Fibroblast of villous mesenchyme (primary cell): ENCODE measurements at regions not wholly inside any gene's neighbourhood (a gene's known extent, or its start where the extent isn't known, plus 50 kb on each side); places are given as distances from the start of the nearest gene placed in this dataset.
A peak's percentile ranks its signal among the peaks of the same experiment; 100 is the strongest.
"Not testable (repeated sequence)": the region's sequence is repeated elsewhere in the genome, so short reads cannot be mapped to it uniquely, and the experiment has no call there.

Experiments
- DNase-seq: peaks from one replicate; pipeline ENCODE4 v3.0.0-alpha.2; 2010; ENCODE audit warnings: low read depth
- H3K4me3 ChIP-seq: 2 replicates; pipeline ENCODE4 v1.5.1; 2011; ENCODE audit warnings: low read depth, mild to moderate bottlenecking, low read length
- CTCF ChIP-seq: IDR thresholded peaks from 2 replicates; pipeline ENCODE4 v1.5.1; 2012; ENCODE audit warnings: low read depth, mild to moderate bottlenecking, low read length; ENCODE audit not compliant: insufficient read depth

- TF ChIP-seq CTCF: no peak
- DNase-seq: no peak
Measured at GRCh38 chr7:113582471-113582870, 336.3 kb downstream of the PPP1R3A start.

GRCh38 chr7:113563257-113563656, 355.6 kb downstream of the PPP1R3A start:
- DNase-seq, H3K4me3 ChIP-seq: not testable (repeated sequence)

More at GRCh38 chr7:113582471-113582870, 336.3 kb downstream of the PPP1R3A start:
- no peak overlapping the region for H3K4me3 ChIP-seq

GRCh38 chr7:113562801-113563200, 356.0 kb downstream of the PPP1R3A start:
- H3K4me3 ChIP-seq: no peak overlapping the region
- TF ChIP-seq CTCF: no peak
- no peak for DNase-seq

GRCh38 chr7:113562242-113562641, 356.6 kb downstream of the PPP1R3A start:
- DNase-seq: no peak
- H3K4me3 ChIP-seq: no peak overlapping the region
- TF ChIP-seq CTCF: no peak

- no peak overlapping the region for H3K4me3 ChIP-seq
- no peak for TF ChIP-seq CTCF
- DNase-seq: peak; percentile 13
Measured at GRCh38 chr7:113561446-113561845, 357.4 kb downstream of the PPP1R3A start.

- DNase-seq: no peak
- TF ChIP-seq CTCF: no peak
- no peak overlapping the region for H3K4me3 ChIP-seq
Measured at GRCh38 chr7:113550966-113551365, 367.8 kb downstream of the PPP1R3A start.

- TF ChIP-seq CTCF: no peak
- H3K4me3 ChIP-seq: no peak overlapping the region
- DNase-seq: no peak
Measured at GRCh38 chr7:113548561-113548960, 370.2 kb downstream of the PPP1R3A start.
